ENCODE measurements at regions not wholly inside any gene's neighbourhood (a gene's known extent, or its start where the extent isn't known, plus 50 kb on each side); places are given as distances from the start of the nearest gene placed in this dataset.
"Not testable (repeated sequence)": the region's sequence is repeated elsewhere in the genome, so short reads cannot be mapped to it uniquely, and the experiment has no call there.

DNA sequence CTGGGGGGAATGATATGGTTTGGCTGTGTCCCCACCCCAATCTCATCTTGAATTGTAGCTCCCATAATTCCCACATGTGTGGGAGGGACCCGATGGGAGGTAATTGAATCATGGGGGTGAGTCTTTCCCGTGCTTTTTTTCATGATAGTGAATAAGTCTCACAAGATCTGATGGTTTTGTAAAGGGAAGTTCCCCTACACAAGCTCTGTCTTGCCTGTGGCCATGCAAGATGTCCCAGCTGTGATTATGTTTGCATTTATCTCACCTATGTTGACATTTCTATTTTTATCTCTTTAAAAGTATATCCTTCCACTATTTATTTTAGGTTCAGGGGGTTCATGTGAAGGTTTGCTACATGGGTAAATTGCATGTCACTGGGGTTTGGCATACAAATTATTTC, 323.9 kb upstream of the GLI3 start:
- DNase-seq = no peak

DNA sequence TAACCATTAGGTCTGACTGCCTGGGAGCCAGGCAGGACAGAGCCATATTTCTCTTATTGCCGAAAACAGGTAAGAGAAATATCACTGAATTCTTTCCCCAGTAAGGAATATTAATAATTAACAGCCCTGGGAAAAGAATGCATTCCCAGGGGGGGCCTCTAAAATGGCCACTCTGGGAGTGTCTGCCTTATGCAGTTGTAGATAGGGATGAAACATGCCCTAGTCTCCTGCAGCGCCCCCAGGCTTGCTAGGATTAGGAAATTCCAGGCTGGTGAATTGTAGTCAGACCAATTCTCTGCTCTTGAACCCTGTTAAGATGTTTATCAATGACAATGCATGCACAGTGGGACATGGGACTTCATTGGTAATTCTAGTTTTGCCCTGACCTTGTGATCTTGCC, 317.9 kb upstream of the GLI3 start:
- not testable (repeated sequence) for DNase-seq

DNA sequence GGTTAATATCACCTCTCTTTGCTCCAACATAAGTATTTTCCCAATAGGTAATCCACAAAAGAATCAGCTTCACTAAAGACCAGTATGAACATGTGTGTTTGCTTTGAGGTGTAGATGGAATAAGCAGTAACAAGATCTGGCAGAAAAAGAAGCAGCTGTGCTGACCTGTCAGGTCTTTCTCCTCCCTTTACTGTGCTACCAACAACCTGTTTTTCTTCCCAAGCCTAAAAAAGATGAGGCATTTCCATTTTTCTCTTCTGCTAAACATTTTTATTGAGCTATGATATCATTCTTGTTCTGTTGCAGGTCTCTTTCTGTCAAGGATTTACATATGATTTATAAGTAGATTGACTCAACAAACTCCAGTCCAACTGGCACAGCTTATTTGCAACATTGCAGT, 315.2 kb upstream of the GLI3 start:
- DNase-seq = no peak

DNA sequence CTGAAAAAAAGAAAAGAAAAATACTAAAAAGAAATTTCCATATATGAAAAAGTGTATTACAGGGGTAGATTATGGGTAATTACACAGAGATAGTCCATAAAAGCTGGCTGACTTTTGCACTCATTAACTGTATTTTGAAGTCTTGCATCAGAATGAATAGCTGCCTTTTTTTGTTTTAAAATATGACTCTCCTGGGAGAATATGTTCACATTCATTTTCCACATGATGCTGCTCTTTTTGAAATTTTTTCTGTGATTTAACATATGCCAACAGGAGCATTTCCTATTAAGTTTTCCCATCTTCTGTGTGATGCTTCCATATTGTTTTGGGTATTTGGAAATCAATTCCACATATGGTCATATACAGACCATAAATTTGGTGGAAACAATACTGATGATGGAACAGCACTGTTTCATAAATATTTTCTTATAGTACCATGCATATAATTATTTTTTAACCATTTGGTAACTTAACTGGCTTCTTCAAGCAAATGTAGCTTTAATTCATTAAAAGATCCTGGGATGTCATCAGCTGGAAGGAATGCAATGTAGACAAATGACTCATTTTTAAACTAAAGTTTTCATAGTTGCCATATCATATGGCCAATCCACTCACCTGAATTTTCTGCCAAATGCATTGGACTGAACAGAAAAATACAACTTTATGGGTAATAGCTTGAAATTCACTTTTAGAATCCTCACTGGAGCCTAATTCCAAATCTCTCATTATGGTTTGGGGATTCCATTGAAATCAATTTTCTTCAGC, 313.9 kb upstream of the GLI3 start:
- no peak for DNase-seq

DNA sequence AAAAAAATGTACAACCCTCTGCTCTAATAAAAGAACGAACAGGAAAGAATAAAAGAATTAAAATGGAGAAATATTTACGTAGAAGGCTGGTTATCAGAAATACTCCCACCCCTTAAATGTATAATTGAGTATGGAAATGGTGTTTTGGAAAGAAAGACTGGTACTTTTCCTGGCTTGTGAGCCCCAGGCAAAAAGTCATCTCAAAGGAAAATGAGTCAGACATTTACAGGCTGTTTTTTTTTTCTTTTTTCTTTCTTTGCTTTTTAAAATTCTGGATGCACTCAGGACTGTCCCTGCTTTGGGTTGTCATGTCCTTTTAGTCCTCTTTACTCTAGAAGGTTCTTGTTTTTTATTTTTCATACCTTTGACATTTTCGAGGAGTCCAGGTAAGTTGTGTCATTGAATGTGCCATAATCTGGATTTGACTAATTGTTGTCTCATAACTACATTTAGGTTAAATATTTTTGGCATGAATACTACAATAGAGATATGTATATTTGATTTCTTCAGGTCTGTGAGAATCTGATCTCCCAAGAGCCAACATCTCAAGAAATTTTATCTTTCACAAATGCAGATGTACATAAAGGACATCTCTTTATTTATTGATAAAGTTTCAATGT, 313.0 kb upstream of the GLI3 start:
- DNase-seq = no peak

DNA sequence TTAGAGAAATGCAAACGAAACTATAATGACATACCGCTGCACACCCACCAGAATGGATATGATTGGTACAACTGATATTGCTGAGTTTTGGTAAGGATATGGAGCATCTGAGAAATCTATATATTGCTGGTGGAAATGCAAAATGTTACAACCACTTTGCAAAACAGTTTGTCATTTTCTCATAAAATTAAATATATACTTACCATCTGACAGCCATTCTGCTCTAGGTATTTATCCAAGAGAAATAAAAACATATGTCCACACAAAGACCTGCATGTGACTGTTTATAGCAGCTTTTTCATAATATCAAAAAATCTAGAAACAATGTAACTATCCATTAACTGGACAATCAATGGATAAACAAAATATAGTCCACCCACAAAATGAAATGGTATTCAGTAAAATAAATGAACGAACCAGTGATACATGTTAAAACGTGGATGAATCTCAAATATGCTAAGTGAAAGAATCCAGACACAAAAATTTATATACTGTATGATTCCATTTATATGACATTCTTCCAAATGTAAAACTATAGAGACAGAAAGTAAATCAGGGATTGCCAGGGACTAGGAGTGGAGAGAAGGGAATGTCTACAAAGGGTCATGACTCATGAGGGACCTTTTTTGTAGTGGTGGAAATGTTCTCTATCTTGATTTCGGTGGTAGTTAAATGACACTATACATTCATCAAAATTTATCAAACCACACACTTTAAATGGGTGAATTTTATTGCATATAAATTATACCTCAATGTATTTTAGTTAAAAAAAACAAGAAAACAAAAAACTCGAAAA, 312.0 kb upstream of the GLI3 start:
- DNase-seq = no peak

DNA sequence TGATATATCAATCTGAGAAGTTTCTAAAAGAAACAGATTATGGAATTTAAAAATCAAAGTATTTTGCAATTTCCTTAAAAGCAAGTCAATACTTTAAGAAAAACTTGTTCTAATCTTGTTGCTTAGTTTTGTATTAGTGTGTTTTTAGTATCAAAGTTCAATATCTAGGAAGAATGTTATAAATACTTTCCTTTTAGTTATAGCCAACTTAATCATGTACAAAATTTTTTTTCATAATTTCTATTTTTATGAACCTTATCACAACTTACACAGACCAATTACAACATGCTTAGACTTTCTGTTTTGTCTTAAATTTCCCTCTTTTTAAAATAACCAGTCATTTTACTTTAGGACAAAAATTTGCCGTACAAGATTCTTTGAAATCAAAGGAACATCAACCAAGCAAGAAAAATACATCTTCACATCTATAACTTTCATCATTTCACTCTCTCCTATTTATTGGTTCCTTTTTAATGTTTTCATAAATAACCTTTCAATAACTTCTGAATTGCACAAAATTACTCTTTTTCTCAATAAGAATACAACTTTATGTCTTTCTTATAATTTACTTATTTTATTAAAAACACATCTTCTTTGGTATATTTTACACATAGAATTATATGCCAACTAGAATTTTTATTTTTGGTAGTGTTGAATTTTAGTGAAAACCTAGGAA, 308.2 kb upstream of the GLI3 start:
- no peak for DNase-seq

DNA sequence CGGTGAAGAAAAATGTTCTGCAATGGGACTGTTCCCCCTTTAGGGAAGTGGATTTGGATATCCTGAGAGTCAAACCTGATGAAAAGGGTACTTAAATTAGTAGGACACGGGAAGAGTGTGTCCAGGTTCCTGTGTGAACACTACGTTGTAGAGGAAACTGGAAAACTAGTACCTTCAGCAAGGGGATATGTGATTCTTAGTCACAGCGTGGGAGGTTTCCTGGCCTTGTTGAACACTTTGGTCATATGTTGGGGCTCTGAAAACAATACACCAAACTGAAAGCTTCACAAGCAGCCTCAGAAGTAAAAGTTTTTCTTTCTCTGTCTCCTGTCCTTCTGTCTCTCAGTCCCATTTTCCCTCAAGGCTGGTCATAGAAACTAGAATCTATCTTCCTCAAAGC, 306.9 kb upstream of the GLI3 start:
- no peak for DNase-seq

DNA sequence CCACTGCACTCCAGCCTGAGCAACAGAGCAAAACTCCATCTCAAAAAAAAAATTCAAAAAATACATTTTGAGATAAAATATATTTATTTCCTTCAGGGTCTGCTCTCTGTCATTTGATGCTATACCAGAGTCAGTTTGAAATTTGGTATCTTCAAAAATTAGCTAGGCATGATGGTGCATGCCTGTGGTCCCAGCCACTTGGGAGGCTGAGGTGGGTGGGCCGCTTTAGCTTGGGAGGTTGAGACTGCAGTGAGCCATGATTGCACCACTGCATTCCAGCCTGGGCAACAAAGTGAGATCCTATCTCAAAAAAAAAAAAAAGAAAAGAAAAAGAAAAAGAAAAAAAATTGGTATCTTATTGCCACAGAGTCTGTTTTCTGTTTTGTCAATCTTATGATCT, 305.4 kb upstream of the GLI3 start:
- DNase-seq = not testable (repeated sequence)

DNA sequence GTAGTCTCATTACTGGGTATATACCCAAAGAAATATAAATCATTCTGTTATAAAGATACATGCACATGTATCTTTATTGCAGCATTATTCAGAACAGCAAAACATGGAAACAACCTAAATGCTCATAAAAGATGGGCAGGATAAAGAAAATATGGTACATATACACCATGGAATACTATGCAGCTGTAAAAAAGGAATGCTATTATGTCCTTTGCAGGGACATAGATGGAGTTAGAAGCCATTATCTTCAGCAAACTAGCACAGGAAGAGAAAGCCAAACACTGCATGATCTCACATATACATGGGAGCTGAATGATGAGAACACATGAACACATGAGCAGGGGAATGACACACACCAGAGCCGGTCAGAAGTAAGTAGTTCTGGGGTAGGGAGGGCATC, 297.4 kb upstream of the GLI3 start:
- DNase-seq = no peak

DNA sequence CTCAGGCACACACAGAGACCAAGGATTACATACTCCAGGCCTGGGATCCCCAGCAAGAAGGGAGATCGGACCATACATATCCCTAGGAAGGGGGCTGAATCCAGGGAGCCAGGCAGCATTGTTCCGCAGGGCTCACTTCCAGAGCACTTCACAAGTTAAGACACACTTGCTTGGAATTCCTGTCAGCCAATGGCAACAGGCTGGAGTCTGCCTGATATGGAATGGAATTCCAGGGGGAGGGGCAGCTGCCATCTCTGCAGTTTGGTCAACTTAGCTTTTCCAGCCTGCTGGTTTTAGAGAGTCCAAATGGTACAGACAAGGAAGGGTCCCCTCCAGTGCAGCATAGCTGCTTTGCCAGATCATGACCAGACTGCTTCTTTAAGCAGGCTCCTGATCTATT, 290.0 kb upstream of the GLI3 start:
- no peak for DNase-seq

DNA sequence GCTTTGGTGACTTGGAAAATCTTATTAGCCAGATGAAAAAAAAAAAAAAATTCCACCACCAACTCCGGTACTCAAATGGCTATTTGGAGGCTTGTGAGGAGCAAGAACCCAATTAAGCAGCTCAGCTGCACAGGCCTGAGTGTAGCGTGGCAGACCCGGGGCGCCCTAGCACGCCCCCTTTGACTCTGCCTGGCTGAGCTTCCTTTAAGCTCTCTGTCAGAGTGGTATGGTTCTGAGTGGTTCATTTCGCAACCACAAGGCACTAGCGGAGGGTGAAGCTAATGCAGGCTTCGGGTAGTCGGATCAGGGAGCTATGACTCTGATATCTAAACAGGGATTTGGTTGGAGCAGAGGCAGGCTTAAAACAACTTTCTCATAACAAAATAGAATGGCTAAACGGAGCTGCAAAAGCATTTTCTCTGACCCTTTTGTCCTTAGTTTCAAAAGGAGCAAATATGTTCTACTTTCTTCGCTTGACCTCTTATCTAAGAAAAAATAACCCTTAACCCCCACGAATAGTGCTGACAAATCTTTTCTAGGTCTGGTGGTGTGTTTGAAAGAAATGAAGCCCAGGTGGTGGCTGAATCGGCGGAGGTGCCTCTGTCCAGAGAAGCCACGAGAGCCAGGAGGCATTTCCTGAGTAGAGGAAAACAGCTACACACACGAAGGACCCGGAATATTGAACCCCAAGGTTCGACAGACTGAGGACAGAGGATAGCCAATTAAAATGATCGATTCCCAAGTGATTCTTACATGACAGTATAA, 285.4 kb upstream of the GLI3 start:
- no peak for DNase-seq

DNA sequence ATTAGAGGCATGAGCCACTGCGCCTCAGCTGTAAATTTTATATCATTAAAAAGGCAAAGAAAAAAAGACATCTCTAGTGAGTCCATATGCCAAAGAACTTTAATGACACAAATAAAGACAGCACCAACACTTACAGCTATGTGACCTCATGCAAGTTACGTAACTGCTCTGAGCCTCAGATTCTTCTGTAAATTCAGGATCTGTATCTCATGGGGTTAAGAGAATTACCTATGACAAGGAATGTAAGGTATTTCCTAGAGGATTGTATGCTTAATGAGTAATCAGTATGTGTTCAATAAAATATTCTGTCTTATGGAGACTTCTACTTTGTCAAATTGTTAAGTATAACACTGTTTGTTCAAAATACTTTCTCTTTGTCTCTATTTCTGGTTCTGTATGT, 274.0 kb upstream of the GLI3 start:
- no peak for DNase-seq

DNA sequence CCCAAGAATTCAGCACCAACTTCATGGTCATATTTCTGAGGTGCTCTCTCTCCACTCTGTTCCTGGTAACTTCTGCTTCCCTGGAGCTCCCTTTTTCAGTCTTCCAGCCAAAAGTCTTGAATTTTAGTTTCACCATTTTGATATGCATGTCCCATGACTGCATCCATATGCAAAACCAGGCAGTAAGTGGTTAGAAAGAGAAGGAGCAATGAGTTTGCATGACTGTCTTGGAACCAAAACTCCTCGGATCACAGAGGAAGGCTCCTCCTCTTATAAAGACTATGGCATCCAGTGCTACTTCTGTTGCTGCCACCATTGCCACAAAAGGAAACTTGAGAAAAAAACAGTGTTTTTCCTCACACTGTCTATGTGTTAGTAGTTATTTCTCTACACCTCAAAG, 269.1 kb upstream of the GLI3 start:
- no peak for DNase-seq

DNA sequence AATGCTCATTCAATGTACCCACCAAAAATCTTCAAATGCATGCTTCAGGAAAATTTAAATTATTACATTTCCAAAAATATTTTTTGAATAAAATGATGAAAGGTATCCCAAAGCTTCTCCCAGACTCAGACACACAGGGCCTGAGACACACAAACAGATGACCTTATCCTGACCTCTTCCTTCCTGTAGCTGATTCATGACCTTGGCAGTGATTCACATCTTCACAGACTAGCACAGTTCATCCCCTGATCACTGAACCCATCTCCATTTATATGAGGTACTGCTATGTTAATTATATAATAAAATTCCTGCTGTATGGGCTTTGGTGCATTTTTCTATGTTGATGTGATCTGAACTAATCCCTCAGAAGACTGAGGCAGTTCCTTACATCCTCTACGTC, 265.0 kb upstream of the GLI3 start:
- DNase-seq = no peak

DNA sequence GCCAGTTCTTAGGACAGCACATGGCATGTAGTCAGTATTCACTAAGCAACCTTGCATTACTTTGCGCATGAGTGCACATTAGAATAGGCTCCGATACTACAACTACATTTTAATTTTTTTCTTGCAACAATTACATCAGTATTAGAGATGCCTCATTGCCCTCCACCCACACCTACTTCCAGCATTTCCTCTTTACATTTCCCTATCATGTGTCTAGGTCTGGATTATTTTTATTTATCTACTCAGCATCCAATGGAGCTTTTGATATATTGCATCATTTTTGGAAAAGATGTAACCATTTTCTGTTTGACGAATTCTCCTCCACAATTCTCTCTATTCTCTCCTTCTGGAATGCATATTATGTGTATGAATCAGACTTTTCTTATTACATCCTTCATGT, 258.2 kb upstream of the GLI3 start:
- DNase-seq = no peak

DNA sequence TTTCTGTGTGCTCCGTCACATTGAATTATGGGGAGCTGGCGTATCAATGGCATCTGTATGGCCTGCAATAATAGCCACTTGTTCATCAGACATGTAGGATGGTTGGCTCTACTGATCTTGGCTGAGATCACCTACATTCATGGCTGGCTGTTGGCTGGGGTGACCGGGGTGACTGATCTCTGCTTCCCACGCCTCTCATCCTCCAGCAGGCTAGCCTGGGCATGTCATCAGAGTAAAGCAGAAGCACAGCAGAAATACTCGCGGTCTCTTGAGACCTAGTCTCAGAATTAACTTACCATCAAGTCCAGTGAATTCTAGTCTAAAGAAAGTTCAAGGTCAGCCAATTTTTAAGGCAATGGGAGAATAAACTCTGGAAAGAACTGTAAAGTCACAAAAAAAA, 257.7 kb upstream of the GLI3 start:
- no peak for DNase-seq

DNA sequence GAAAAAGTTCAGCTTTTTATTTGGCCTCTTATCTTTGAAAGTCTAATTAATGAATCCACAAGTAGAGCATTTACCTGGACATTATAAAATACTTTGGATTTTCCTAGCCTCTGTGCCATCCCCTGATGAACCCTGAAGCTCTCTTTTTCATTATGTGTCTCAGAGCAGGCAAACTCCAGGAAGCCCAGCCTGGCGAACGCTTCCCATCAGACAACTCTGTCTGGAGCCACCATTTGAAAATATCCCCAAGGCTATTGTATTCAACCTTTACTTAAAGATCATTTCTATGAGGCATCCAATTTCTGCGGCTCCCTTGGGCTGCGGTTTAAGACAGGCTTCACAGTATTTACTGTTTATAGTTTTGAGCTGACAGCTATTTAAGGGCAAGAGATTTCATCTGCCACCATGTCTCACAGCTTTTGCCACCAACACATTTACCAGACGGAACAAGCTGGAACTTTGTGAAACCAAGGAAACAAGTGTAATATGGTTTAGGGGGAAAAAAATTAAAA, 257.2 kb upstream of the GLI3 start:
- DNase-seq = no peak

DNA sequence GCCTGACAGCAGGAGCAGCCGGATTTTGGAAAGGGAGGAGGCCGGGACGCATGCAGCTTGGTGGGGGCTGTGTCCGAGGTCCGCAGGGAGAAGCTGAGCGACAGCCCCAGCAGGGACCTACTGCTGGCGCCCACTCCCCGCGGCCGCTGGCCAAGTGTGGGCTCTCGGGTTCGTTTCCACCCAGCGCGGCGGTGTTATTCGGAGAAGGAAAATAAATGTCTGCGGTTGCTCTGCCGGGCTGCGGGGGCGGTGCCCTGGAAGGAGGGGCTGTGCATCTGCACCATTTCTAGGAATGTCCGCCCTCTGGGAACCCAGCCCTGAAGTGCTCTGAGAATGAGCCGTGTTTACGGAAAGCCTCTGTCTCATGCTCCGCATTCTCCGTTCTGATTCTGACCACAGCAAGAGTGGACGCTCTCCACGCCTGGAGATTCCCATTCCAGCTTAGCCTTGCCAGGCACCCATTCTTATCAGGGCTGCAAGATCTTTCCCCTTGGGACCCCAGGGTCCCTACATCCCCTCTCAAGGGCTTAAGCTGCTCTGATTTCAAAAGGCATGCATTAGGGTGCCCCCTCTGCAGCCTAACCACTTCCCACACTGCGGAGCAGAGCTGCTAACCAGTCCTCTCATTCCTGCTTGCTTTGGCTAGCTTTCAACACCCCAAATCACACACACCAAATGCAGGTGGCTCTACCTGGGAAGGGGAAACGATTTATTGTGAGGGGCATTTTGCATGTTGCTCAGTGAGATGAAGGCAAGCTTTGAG, 256.6 kb upstream of the GLI3 start:
- no peak for DNase-seq

DNA sequence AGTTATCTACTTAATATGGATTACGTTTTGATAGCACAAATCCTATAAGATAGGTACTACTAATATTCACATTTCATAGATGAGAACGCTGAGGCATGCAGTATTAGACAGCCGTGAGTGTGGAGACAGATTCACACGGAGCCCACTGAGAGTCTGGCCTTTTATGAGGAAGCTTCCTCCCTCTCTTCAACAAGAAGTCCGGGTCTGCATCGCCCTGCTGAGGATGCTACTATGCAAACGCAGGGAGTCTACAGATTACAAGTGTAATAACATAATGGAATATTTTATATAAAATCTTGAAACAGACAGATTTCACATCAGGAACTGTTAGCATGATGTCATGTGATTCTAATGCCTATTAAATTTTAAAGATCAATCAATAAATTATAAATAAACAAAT, 255.9 kb upstream of the GLI3 start:
- no peak for DNase-seq

DNA sequence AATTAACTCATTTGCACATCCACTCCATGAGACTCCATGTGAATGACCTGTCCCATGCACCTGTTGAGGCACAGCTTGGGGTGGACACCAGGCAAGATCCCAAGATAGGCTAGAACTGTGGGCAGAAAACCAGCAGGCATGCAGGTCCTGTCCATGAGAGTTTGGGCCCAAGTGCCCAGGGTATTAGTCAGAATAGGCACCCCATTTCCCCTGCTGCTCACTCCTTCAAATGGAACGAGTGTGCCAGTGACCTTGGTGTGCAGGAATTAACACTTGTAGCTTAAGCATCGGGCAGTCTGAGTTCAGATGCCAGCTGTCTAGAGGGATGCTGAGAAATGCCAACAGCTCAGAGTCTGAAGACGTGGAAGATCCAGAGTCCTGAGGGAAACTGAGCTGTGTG, 254.1 kb upstream of the GLI3 start:
- no peak for DNase-seq

DNA sequence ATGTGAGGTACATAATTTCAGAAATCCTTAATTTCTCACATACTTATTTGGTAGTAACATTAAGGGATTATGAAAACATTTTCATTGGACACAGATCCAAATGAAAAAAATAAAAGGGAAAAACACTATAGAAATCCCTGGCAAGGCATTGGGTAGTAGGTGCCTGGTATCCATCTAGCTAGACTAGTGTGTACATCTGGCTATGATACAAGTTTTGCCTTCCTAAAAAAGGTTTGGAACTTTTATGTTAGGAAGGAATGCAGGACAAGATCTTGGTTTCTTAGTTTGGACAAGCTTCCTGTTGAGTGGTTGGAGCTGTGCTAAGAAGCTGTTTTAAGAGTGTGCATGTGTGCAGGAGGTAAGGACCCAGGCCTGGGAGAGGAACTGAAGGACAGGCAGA, 252.3 kb upstream of the GLI3 start:
- no peak for DNase-seq

Measured in CD4-positive, alpha-beta T cell treated with Interleukin-4 for 4 hours (primary cell).